RWPE2 (cell line): ENCODE measurements at regions not wholly inside any gene's neighbourhood (a gene's known extent, or its start where the extent isn't known, plus 50 kb on each side); places are given as distances from the start of the nearest gene placed in this dataset.

Experiments used
- ATAC-seq: fragments of 200-7000 bp; cut with Tn5 transposase; 3 replicates; pipeline ENCODE4 v1.9.1; 2021; ENCODE audit warnings: low read depth
- DNase-seq: peaks from one replicate; pipeline ENCODE4 v3.0.0-alpha.2; 2020; ENCODE audit warnings: low spot score
- H3K27ac ChIP-seq: fragments of 450-650 bp; 2 replicates; pipeline ENCODE4 v1.5.1; 2017; ENCODE audit warnings: mild to moderate bottlenecking; ENCODE audit not compliant: poor library complexity, severe bottlenecking
- H3K27me3 ChIP-seq: fragments of 250-450 bp; sonication (Bioruptor Pico); 2 replicates; pipeline ENCODE4 v1.5.1; 2021; ENCODE audit warnings: mild to moderate bottlenecking, moderate library complexity; ENCODE audit not compliant: insufficient read depth, poor library complexity, severe bottlenecking
- H3K36me3 ChIP-seq: fragments of 250-450 bp; sonication (Bioruptor Pico); 2 replicates; pipeline ENCODE4 v1.5.1; 2020; ENCODE audit warnings: low read depth, mild to moderate bottlenecking, moderate library complexity
- H3K4me1 ChIP-seq: fragments of 250-450 bp; sonication (Bioruptor Pico); 2 replicates; pipeline ENCODE4 v1.5.1; 2021; ENCODE audit warnings: mild to moderate bottlenecking, moderate library complexity; ENCODE audit not compliant: insufficient read depth, poor library complexity, severe bottlenecking
- H3K4me3 ChIP-seq: fragments of 250-450 bp; sonication (Bioruptor Pico); 2 replicates; pipeline ENCODE4 v1.5.1; 2021; ENCODE audit warnings: mild to moderate bottlenecking, moderate library complexity; ENCODE audit not compliant: severe bottlenecking
- H3K9me3 ChIP-seq: fragments of 250-450 bp; sonication (Bioruptor Pico); 2 replicates; pipeline ENCODE4 v1.5.1; 2021; ENCODE audit warnings: mild to moderate bottlenecking, moderate library complexity; ENCODE audit not compliant: severe bottlenecking
- CTCF ChIP-seq: fragments of 450-650 bp; IDR thresholded peaks from one replicate; pipeline ENCODE4 v1.5.1; 2017; ENCODE audit warnings: mild to moderate bottlenecking, moderate library complexity; ENCODE audit not compliant: poor library complexity, severe bottlenecking

GRCh38 chr4:111031596-111031995, 408.7 kb upstream of the PITX2 start:
- no peak for TF ChIP-seq CTCF

GRCh38 chr4:111037591-111038360, 414.9 kb upstream of the PITX2 start:
- ATAC-seq = no peak
- TF ChIP-seq CTCF = no peak
- DNase-seq = no peak

More at GRCh38 chr4:111031596-111031995, 408.7 kb upstream of the PITX2 start:
- ATAC-seq (no peak), DNase-seq (no peak)
- Histone ChIP-seq H3K4me3 (no peak overlapping the region), H3K27ac (no peak overlapping the region), H3K36me3 (no peaks in the 10 kb centered on the region), H3K9me3 (no peaks in the 10 kb centered on the region), H3K27me3 (no peaks in the 10 kb centered on the region), H3K4me1 (no peaks in the 10 kb centered on the region)

GRCh38 chr4:111040904-111041303, 418.0 kb upstream of the PITX2 start:
- H3K4me1 ChIP-seq = no peaks in the 10 kb centered on the region
- no peak for TF ChIP-seq CTCF
- DNase-seq (no peak), ATAC-seq (no peak)
- H3K27ac ChIP-seq = no peak overlapping the region
- H3K9me3 ChIP-seq = peaks cover 2% of the 10 kb centered on the region
- no peaks in the 10 kb centered on the region for H3K36me3 ChIP-seq
- peaks cover 7% of the 10 kb centered on the region for H3K27me3 ChIP-seq
- H3K4me3 ChIP-seq = no peak overlapping the region

More at GRCh38 chr4:111037591-111038360, 414.9 kb upstream of the PITX2 start:
- Histone ChIP-seq H3K27ac (no peak overlapping the region), H3K36me3 (no peaks in the 10 kb centered on the region), H3K9me3 (peaks cover 2% of the 10 kb centered on the region), H3K27me3 (peaks cover 7% of the 10 kb centered on the region), H3K4me3 (no peak overlapping the region), H3K4me1 (no peaks in the 10 kb centered on the region)

- ATAC-seq (no peak), DNase-seq (no peak)
- no peaks in the 10 kb centered on the region for H3K36me3 ChIP-seq
- peaks cover 2% of the 10 kb centered on the region for H3K9me3 ChIP-seq
- peaks cover 7% of the 10 kb centered on the region for H3K27me3 ChIP-seq
- no peak overlapping the region for H3K27ac ChIP-seq
- no peak overlapping the region for H3K4me3 ChIP-seq
- no peak for TF ChIP-seq CTCF
- H3K4me1 ChIP-seq = no peaks in the 10 kb centered on the region
Observed at GRCh38 chr4:111043286-111043685, 420.4 kb upstream of the PITX2 start.

- no peak overlapping the region for H3K27ac ChIP-seq
- no peak for DNase-seq
Observed at GRCh38 chr4:111045992-111046391, 423.1 kb upstream of the PITX2 start.

More at GRCh38 chr4:111045992-111046391, 423.1 kb upstream of the PITX2 start:
- Histone ChIP-seq H3K9me3 (peaks cover 2% of the 10 kb centered on the region), H3K4me3 (no peak overlapping the region), H3K27me3 (peaks cover 7% of the 10 kb centered on the region), H3K36me3 (no peaks in the 10 kb centered on the region), H3K4me1 (no peaks in the 10 kb centered on the region)
- TF ChIP-seq CTCF = no peak
- ATAC-seq = no peak
